HS-27A (cell line): ENCODE measurements at regions not wholly inside any gene's neighbourhood (a gene's known extent, or its start where the extent isn't known, plus 50 kb on each side); places are given as distances from the start of the nearest gene placed in this dataset.

Source experiments
- DNase-seq: peaks from one replicate; pipeline ENCODE4 v3.0.0-alpha.2; 2012; ENCODE audit warnings: low read depth, missing footprints

GRCh38 chr13:85379991-85380390 lies 419.2 kb downstream of the SLITRK6 start:
- DNase-seq: no peak

GRCh38 chr13:85379433-85379832 lies 419.8 kb downstream of the SLITRK6 start:
- no peak for DNase-seq

GRCh38 chr13:85377783-85378182 lies 421.4 kb downstream of the SLITRK6 start:
- no peak for DNase-seq

- no peak for DNase-seq
These were observed 425.9 kb downstream of the SLITRK6 start for GRCh38 chr13:85373322-85373721.

- DNase-seq: no peak
These were observed 428.0 kb downstream of the SLITRK6 start for GRCh38 chr13:85371254-85371653.

- DNase-seq: no peak
These were observed 430.5 kb downstream of the SLITRK6 start for GRCh38 chr13:85368686-85369085.

GRCh38 chr13:85367887-85368286 lies 431.3 kb downstream of the SLITRK6 start:
- peak; percentile 14 for DNase-seq

- peak; percentile 26 for DNase-seq
These were observed 432.3 kb downstream of the SLITRK6 start for GRCh38 chr13:85366759-85367417.

GRCh38 chr13:85363504-85363903 lies 435.7 kb downstream of the SLITRK6 start:
- DNase-seq: no peak

- no peak for DNase-seq
These were observed 436.2 kb downstream of the SLITRK6 start for GRCh38 chr13:85362980-85363379.

GRCh38 chr13:85347251-85347650 lies 452.0 kb downstream of the SLITRK6 start:
- DNase-seq: peak; percentile 64

- DNase-seq: no peak
These were observed 465.0 kb downstream of the SLITRK6 start for GRCh38 chr13:85334187-85334586.

- no peak for DNase-seq
These were observed 465.7 kb downstream of the SLITRK6 start for GRCh38 chr13:85333506-85334020.

GRCh38 chr13:85332615-85333014 lies 466.6 kb downstream of the SLITRK6 start:
- DNase-seq: no peak

- DNase-seq: no peak
These were observed 477.5 kb downstream of the SLITRK6 start for GRCh38 chr13:85321734-85322133.

- DNase-seq: no peak
These were observed 481.4 kb downstream of the SLITRK6 start for GRCh38 chr13:85317781-85318180.

- DNase-seq: no peak
These were observed 482.7 kb downstream of the SLITRK6 start for GRCh38 chr13:85316506-85317025.

- DNase-seq: no peak
These were observed 484.5 kb downstream of the SLITRK6 start for GRCh38 chr13:85314686-85315085.

- DNase-seq: no peak
These were observed 485.3 kb downstream of the SLITRK6 start for GRCh38 chr13:85313761-85314503.

- DNase-seq: no peak
These were observed 487.1 kb downstream of the SLITRK6 start for GRCh38 chr13:85312071-85312470.

GRCh38 chr13:85303630-85304029 lies 495.6 kb downstream of the SLITRK6 start:
- no peak for DNase-seq

- DNase-seq: no peak
These were observed 500.8 kb downstream of the SLITRK6 start for GRCh38 chr13:85298387-85298924.

- DNase-seq: no peak
These were observed 510.5 kb downstream of the SLITRK6 start for GRCh38 chr13:85288698-85289097.
